GM18508 (cell line): ENCODE measurements at regions not wholly inside any gene's neighbourhood (a gene's known extent, or its start where the extent isn't known, plus 50 kb on each side); places are given as distances from the start of the nearest gene placed in this dataset.

Source experiments
- ATAC-seq: cut with Tn5 transposase; IDR thresholded peaks from one replicate; pipeline ENCODE4 v1.9.1; 2021; ENCODE audit warnings: moderate number of reproducible peaks; ENCODE audit not compliant: insufficient read depth, unreplicated experiment

GRCh38 chrX:109926118-109926517 is 76.8 kb upstream of the TMEM164 start:
- ATAC-seq: no peak

GRCh38 chrX:109926743-109927662 is 75.9 kb upstream of the TMEM164 start:
- ATAC-seq: no peak

GRCh38 chrX:109927663-109928273 is 75.1 kb upstream of the TMEM164 start:
- no peak for ATAC-seq

- ATAC-seq: no peak
Observed at GRCh38 chrX:109928596-109929335, 74.1 kb upstream of the TMEM164 start.

GRCh38 chrX:109931677-109932076 is 71.2 kb upstream of the TMEM164 start:
- no peak for ATAC-seq

- no peak for ATAC-seq
Observed at GRCh38 chrX:109934434-109934833, 68.5 kb upstream of the TMEM164 start.

GRCh38 chrX:109934935-109935334 is 68.0 kb upstream of the TMEM164 start:
- no peak for ATAC-seq

- no peak for ATAC-seq
Observed at GRCh38 chrX:109936114-109936513, 66.8 kb upstream of the TMEM164 start.

- ATAC-seq: no peak
Observed at GRCh38 chrX:109936598-109936997, 66.3 kb upstream of the TMEM164 start.

- ATAC-seq: no peak
Observed at GRCh38 chrX:109939498-109939897, 63.4 kb upstream of the TMEM164 start.

- no peak for ATAC-seq
Observed at GRCh38 chrX:109940411-109940810, 62.5 kb upstream of the TMEM164 start.

GRCh38 chrX:109943092-109943739 is 59.7 kb upstream of the TMEM164 start:
- ATAC-seq: no peak

- no peak for ATAC-seq
Observed at GRCh38 chrX:109943740-109944092, 59.2 kb upstream of the TMEM164 start.

GRCh38 chrX:109952050-109952449 is 50.9 kb upstream of the TMEM164 start:
- ATAC-seq: no peak

GRCh38 chrX:109952985-109953905 is 49.7 kb upstream of the TMEM164 start:
- ATAC-seq: no peak
